ENCODE measurements at regions not wholly inside any gene's neighbourhood (a gene's known extent, or its start where the extent isn't known, plus 50 kb on each side); places are given as distances from the start of the nearest gene placed in this dataset.

GRCh38 chr2:120972286-120972685, 236.6 kb downstream of the GLI2 start:
- TF ChIP-seq CTCF (IDR thresholded peaks at IDR 0.05; ENCODE audit: partially characterized antibody, unreplicated experiment), result no peak
- peaks cover 4% of the 10 kb centered on the region for H3K27me3 Mint-ChIP-seq (ENCODE audit: unreplicated experiment)
- peaks cover 4% of the 10 kb centered on the region for H3K36me3 Mint-ChIP-seq (ENCODE audit: unreplicated experiment)
- H3K27ac Mint-ChIP-seq (ENCODE audit: unreplicated experiment), result peak overlapping the region; percentile 8
- H3K4me1 Mint-ChIP-seq (ENCODE audit: low read depth, unreplicated experiment), result no peaks in the 10 kb centered on the region
- H3K4me3 Mint-ChIP-seq (ENCODE audit: unreplicated experiment), result no peak overlapping the region
- no peaks in the 10 kb centered on the region for H3K9me3 Mint-ChIP-seq (ENCODE audit: unreplicated experiment)
- no peak for DNase-seq

GRCh38 chr2:120973196-120973595, 237.5 kb downstream of the GLI2 start:
- Mint-ChIP-seq H3K9me3 (ENCODE audit: unreplicated experiment) (no peaks in the 10 kb centered on the region), H3K4me3 (ENCODE audit: unreplicated experiment) (no peak overlapping the region), H3K36me3 (ENCODE audit: unreplicated experiment) (peaks cover 4% of the 10 kb centered on the region), H3K4me1 (ENCODE audit: low read depth, unreplicated experiment) (no peaks in the 10 kb centered on the region), H3K27ac (ENCODE audit: unreplicated experiment) (no peak overlapping the region), H3K27me3 (ENCODE audit: unreplicated experiment) (peaks cover 4% of the 10 kb centered on the region)
- TF ChIP-seq CTCF (IDR thresholded peaks at IDR 0.05; ENCODE audit: partially characterized antibody, unreplicated experiment), result no peak
- DNase-seq, result no peak

GRCh38 chr2:120974950-120975349, 239.3 kb downstream of the GLI2 start:
- Mint-ChIP-seq H3K4me3 (ENCODE audit: unreplicated experiment) (no peak overlapping the region), H3K9me3 (ENCODE audit: unreplicated experiment) (no peaks in the 10 kb centered on the region), H3K27me3 (ENCODE audit: unreplicated experiment) (peaks cover under 1% of the 10 kb centered on the region), H3K4me1 (ENCODE audit: low read depth, unreplicated experiment) (no peaks in the 10 kb centered on the region), H3K36me3 (ENCODE audit: unreplicated experiment) (peaks cover 4% of the 10 kb centered on the region), H3K27ac (ENCODE audit: unreplicated experiment) (no peak overlapping the region)
- no peak for TF ChIP-seq CTCF (IDR thresholded peaks at IDR 0.05; ENCODE audit: partially characterized antibody, unreplicated experiment)
- no peak for DNase-seq

GRCh38 chr2:120976501-120977307, 241.0 kb downstream of the GLI2 start:
- no peaks in the 10 kb centered on the region for H3K4me1 Mint-ChIP-seq (ENCODE audit: low read depth, unreplicated experiment)
- no peaks in the 10 kb centered on the region for H3K9me3 Mint-ChIP-seq (ENCODE audit: unreplicated experiment)
- no peak for DNase-seq
- H3K27ac Mint-ChIP-seq (ENCODE audit: unreplicated experiment), result no peak overlapping the region
- peaks cover 4% of the 10 kb centered on the region for H3K36me3 Mint-ChIP-seq (ENCODE audit: unreplicated experiment)
- H3K4me3 Mint-ChIP-seq (ENCODE audit: unreplicated experiment), result no peak overlapping the region
- H3K27me3 Mint-ChIP-seq (ENCODE audit: unreplicated experiment), result no peaks in the 10 kb centered on the region
- TF ChIP-seq CTCF (IDR thresholded peaks at IDR 0.05; ENCODE audit: partially characterized antibody, unreplicated experiment), result no peak

GRCh38 chr2:120977582-120978358, 242.1 kb downstream of the GLI2 start:
- H3K36me3 Mint-ChIP-seq (ENCODE audit: unreplicated experiment), result no peaks in the 10 kb centered on the region
- no peak overlapping the region for H3K4me3 Mint-ChIP-seq (ENCODE audit: unreplicated experiment)
- no peak overlapping the region for H3K27ac Mint-ChIP-seq (ENCODE audit: unreplicated experiment)
- H3K27me3 Mint-ChIP-seq (ENCODE audit: unreplicated experiment), result no peaks in the 10 kb centered on the region
- DNase-seq, result peak; percentile 20
- H3K4me1 Mint-ChIP-seq (ENCODE audit: low read depth, unreplicated experiment), result no peaks in the 10 kb centered on the region
- no peak for TF ChIP-seq CTCF (IDR thresholded peaks at IDR 0.05; ENCODE audit: partially characterized antibody, unreplicated experiment)
- no peaks in the 10 kb centered on the region for H3K9me3 Mint-ChIP-seq (ENCODE audit: unreplicated experiment)
